VCaP (cell line): ENCODE measurements at regions not wholly inside any gene's neighbourhood (a gene's known extent, or its start where the extent isn't known, plus 50 kb on each side); places are given as distances from the start of the nearest gene placed in this dataset.

Experiments
- H3K27ac ChIP-seq: fragments of 450-650 bp; 2 replicates; pipeline ENCODE4 v1.5.1; 2017
- TF ChIP-seq, protein P1 (sequence below): fragments of 450-650 bp; conservative IDR thresholded peaks from 2 replicates; pipeline ENCODE4 v1.5.1; 2017; ENCODE audit warnings: mild to moderate bottlenecking, moderate library complexity

DNA sequence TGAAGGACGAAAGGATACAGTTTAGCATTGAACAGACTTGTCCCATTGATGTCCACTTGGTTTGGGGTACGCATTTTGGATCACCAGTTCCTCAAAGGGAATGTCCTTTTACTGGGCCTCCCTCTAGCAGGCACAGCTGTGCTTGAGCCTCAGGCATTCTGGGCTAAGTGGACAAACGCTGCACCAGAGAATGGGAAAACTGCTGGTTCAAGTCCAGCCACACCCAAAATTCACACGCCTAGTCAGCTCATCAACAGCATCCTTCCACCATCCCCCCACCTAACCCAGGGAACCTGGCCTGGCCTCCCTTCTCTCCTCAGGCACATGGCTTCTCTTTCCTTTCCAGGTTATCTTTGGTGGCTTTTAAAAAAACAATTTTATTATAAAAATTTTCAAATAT lies 59.1 kb upstream of the ALDH1A3 start:
- H3K27ac ChIP-seq, result no peak overlapping the region

DNA sequence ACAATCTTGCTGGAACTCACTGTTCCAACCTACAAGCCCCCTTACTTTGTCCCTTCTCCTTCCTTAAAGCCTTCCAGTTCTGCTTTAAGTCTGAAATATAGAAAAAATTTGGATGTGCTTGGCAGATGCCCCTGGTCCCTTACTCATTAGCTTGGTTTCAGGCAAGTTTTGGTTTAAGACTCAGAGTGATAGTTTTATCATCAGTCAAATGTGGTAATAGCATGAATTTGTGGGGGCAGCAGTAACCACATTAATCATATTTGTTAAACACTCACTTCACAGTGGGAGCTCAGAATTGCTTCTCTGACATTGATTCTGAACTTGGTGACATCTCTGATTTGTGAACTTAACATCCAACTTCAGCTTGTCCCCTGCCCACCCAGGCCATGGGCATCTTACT lies 58.3 kb upstream of the ALDH1A3 start:
- TF ChIP-seq, protein P1, sequence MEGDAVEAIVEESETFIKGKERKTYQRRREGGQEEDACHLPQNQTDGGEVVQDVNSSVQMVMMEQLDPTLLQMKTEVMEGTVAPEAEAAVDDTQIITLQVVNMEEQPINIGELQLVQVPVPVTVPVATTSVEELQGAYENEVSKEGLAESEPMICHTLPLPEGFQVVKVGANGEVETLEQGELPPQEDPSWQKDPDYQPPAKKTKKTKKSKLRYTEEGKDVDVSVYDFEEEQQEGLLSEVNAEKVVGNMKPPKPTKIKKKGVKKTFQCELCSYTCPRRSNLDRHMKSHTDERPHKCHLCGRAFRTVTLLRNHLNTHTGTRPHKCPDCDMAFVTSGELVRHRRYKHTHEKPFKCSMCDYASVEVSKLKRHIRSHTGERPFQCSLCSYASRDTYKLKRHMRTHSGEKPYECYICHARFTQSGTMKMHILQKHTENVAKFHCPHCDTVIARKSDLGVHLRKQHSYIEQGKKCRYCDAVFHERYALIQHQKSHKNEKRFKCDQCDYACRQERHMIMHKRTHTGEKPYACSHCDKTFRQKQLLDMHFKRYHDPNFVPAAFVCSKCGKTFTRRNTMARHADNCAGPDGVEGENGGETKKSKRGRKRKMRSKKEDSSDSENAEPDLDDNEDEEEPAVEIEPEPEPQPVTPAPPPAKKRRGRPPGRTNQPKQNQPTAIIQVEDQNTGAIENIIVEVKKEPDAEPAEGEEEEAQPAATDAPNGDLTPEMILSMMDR, result no peak
- H3K27ac ChIP-seq, result no peak overlapping the region

More for the DNA sequence above, 59.1 kb upstream of the ALDH1A3 start:
- TF ChIP-seq, protein P1, result no peak

DNA sequence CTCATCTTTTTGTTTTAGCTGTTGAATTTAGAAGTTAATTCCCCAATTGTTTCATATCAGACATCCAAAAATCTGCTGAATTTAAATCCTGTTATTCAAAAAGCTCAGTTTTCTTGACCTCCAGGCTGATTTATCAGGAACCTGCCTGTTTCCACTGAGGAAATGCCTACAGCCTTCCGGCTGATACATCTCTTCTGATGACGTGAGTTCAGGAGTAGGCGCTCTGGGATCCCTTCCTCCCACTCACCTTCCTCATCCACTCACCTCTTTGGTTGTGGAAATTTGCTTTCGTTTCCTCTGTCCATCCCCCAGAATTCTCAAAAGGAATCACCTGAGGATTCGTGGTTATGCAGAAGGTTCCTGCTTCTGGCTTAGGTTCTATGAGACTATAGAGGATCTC lies 55.4 kb upstream of the ALDH1A3 start:
- no peak overlapping the region for H3K27ac ChIP-seq
- TF ChIP-seq, protein P1, result no peak

DNA sequence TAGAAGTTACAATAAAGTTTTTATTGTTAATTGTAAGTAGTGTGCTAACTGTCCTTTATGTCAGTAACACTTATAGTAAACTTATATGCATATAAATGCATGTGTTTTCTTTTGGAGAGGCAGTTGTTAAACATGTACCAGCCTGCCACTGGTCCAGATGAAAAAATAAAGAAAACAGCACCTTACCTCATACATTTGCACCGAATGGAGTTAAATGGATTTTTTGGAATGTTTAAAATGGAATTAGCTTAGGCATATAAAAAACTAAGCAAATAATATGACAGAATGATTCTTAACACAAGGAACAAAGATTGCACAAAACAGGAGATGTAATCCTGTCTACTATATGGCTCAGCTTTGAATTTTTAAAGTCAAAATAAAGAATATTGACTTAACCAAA lies 50.2 kb upstream of the ALDH1A3 start:
- TF ChIP-seq, protein P1, result no peak
- no peak overlapping the region for H3K27ac ChIP-seq
